Fibroblast of pulmonary artery (primary cell): ENCODE measurements at regions not wholly inside any gene's neighbourhood (a gene's known extent, or its start where the extent isn't known, plus 50 kb on each side); places are given as distances from the start of the nearest gene placed in this dataset.
"Not testable (repeated sequence)": the region's sequence is repeated elsewhere in the genome, so short reads cannot be mapped to it uniquely, and the experiment has no call there.

ENCODE experiments used
- DNase-seq: peaks from one replicate; pipeline ENCODE4 v3.0.0-alpha.2; 2010; ENCODE audit warnings: low read depth
- H3K4me3 ChIP-seq: replicated peaks from 2 replicates; pipeline ENCODE4 v1.5.1; 2011; ENCODE audit warnings: low read depth, mild to moderate bottlenecking, control low read depth, low read length, moderate library complexity
- CTCF ChIP-seq: IDR thresholded peaks from 2 replicates; pipeline ENCODE4 v1.5.1; 2011; ENCODE audit warnings: mild to moderate bottlenecking, control low read depth, low read length, inconsistent platforms; ENCODE audit errors: missing control alignments

GRCh38 chr22:48627966-48628365, 1199.7 kb downstream of the BRD1 start:
- no peak for DNase-seq
- TF ChIP-seq CTCF: no peak
- no peak overlapping the region for H3K4me3 ChIP-seq

GRCh38 chr22:48627203-48627602, 1200.5 kb downstream of the BRD1 start:
- DNase-seq: no peak
- no peak overlapping the region for H3K4me3 ChIP-seq
- TF ChIP-seq CTCF: no peak

- H3K4me3 ChIP-seq: no peak overlapping the region
- no peak for TF ChIP-seq CTCF
- DNase-seq: no peak
Measured at GRCh38 chr22:48624401-48624800, 1203.3 kb downstream of the BRD1 start.

- no peak overlapping the region for H3K4me3 ChIP-seq
- no peak for TF ChIP-seq CTCF
- DNase-seq: no peak
Measured at GRCh38 chr22:48622891-48623545, 1204.7 kb downstream of the BRD1 start.

GRCh38 chr22:48621085-48621484, 1206.6 kb downstream of the BRD1 start:
- no peak for DNase-seq
- no peak for TF ChIP-seq CTCF
- no peak overlapping the region for H3K4me3 ChIP-seq

- H3K4me3 ChIP-seq, DNase-seq: not testable (repeated sequence)
Measured at GRCh38 chr22:48620460-48620859, 1207.2 kb downstream of the BRD1 start.

- no peak for TF ChIP-seq CTCF
- no peak overlapping the region for H3K4me3 ChIP-seq
- no peak for DNase-seq
Measured at GRCh38 chr22:48619721-48620120, 1208.0 kb downstream of the BRD1 start.

GRCh38 chr22:48618326-48618725, 1209.3 kb downstream of the BRD1 start:
- H3K4me3 ChIP-seq: no peak overlapping the region
- TF ChIP-seq CTCF: no peak
- DNase-seq: no peak
